Vagina (tissue), 2 donors: ENCODE measurements at regions not wholly inside any gene's neighbourhood (a gene's known extent, or its start where the extent isn't known, plus 50 kb on each side); places are given as distances from the start of the nearest gene placed in this dataset.

ENCODE experiments used
- POLR2A ChIP-seq, 2 donors: fragments of 450-650 bp; IDR thresholded peaks; one replicate each; pipeline ENCODE4 v1.6.1; 2017; ENCODE audit warnings: antibody characterized with exemption in 2 of 2, mild to moderate bottlenecking in 2 of 2, moderate library complexity in 2 of 2
- POLR2AphosphoS5 ChIP-seq, 2 donors: sonication (generic); formaldehyde crosslinking; IDR thresholded peaks; one replicate each; pipeline ENCODE4 v1.9.0; 2017; ENCODE audit warnings: antibody characterized with exemption in 2 of 2, mild to moderate bottlenecking in 2 of 2, low read depth in 1 of 2; ENCODE audit not compliant: insufficient read depth in 1 of 2
- TF ChIP-seq, protein P1 (sequence below), 3 experiments: fragments of 450-650 bp in 2 of 3; fragments of 200-600 bp in 1 of 3; sonication (generic) in 1 of 3; IDR thresholded peaks; one replicate each; pipeline ENCODE4 v1.5.1; 2017 to 2019; ENCODE audit warnings: antibody characterized with exemption in 3 of 3, mild to moderate bottlenecking in 2 of 3, moderate library complexity in 2 of 3

GRCh38 chrX:130543603-130544325, 142.0 kb downstream of the RBMX2 start:
- TF ChIP-seq, protein P1, sequence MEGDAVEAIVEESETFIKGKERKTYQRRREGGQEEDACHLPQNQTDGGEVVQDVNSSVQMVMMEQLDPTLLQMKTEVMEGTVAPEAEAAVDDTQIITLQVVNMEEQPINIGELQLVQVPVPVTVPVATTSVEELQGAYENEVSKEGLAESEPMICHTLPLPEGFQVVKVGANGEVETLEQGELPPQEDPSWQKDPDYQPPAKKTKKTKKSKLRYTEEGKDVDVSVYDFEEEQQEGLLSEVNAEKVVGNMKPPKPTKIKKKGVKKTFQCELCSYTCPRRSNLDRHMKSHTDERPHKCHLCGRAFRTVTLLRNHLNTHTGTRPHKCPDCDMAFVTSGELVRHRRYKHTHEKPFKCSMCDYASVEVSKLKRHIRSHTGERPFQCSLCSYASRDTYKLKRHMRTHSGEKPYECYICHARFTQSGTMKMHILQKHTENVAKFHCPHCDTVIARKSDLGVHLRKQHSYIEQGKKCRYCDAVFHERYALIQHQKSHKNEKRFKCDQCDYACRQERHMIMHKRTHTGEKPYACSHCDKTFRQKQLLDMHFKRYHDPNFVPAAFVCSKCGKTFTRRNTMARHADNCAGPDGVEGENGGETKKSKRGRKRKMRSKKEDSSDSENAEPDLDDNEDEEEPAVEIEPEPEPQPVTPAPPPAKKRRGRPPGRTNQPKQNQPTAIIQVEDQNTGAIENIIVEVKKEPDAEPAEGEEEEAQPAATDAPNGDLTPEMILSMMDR (IDR thresholded peaks at IDR 0.05): no peak
- TF ChIP-seq POLR2A (IDR thresholded peaks at IDR 0.05) (no peak), POLR2AphosphoS5 (IDR thresholded peaks at IDR 0.05; ENCODE audit: insufficient read depth in 1 of 2, low read depth in 1 of 2) (no peak)
